Tibial nerve (tissue), 4 donors: ENCODE measurements at regions not wholly inside any gene's neighbourhood (a gene's known extent, or its start where the extent isn't known, plus 50 kb on each side); places are given as distances from the start of the nearest gene placed in this dataset.

Experiments
- CTCF ChIP-seq, 5 experiments: fragments of 200-600 bp in 3 of 5; fragments of 450-650 bp in 2 of 5; sonication (generic) in 3 of 5; IDR thresholded peaks; one replicate each; pipeline ENCODE4 v1.5.1; 2016 to 2019; ENCODE audit warnings: antibody characterized with exemption in 5 of 5, mild to moderate bottlenecking in 3 of 5, moderate library complexity in 2 of 5
- EP300 ChIP-seq, 2 donors: sonication (generic); formaldehyde crosslinking; IDR thresholded peaks; one replicate each; pipeline ENCODE4 v1.6.1; 2017; ENCODE audit warnings: antibody characterized with exemption in 2 of 2, mild to moderate bottlenecking in 1 of 2
- POLR2A ChIP-seq, 2 donors: fragments of 450-650 bp; IDR thresholded peaks; one replicate each; pipeline ENCODE4 v1.6.1; 2017; ENCODE audit warnings: antibody characterized with exemption in 2 of 2, mild to moderate bottlenecking in 2 of 2, moderate library complexity in 2 of 2

GRCh38 chr9:1386420-1386819 lies 336.3 kb downstream of the DMRT2 start:
- no peak for TF ChIP-seq POLR2A (IDR thresholded peaks at IDR 0.05)
- TF ChIP-seq CTCF (IDR thresholded peaks at IDR 0.05): no peak
- TF ChIP-seq EP300 (IDR thresholded peaks at IDR 0.05): no peak
